K562 (cell line): ENCODE measurements at regions not wholly inside any gene's neighbourhood (a gene's known extent, or its start where the extent isn't known, plus 50 kb on each side); places are given as distances from the start of the nearest gene placed in this dataset.

ENCODE experiments used
- ATAC-seq: fragments of 200-7000 bp; cut with Tn5 transposase; 3 replicates; pipeline ENCODE4 v1.9.1; 2020; ENCODE audit warnings: moderate library complexity
- BruUV-seq: library from RNA; stranded (reverse); fragments of 400-500 nt; replicated peaks from 2 replicates; lab custom pipeline; 2021; lab: Mats Ljungman, UMichigan
- CTCF ChIA-PET: fragments of 300-600 bp; formaldehyde crosslinking; extraction: SDS; loops from one replicate; lab custom pipeline; 2021; ENCODE audit warnings: low intra/inter-chr PET ratio; lab: Yijun Ruan, JAX
- POLR2A ChIA-PET: fragments of 300-600, 350-650 bp; sonication (Branson Sonifier 250); formaldehyde crosslinking; extraction: SDS; loops from one replicate; lab custom pipeline; 2021; ENCODE audit warnings: antibody characterized with exemption, inconsistent platforms; lab: Yijun Ruan, JAX
- DNase-seq, 4 experiments: peaks; one replicate each; pipeline versions ENCODE4 v3.0.0 to v3.0.0-alpha.2; 2011 to 2018; ENCODE audit warnings: low spot score in 3 of 4, mixed read lengths in 3 of 4; ENCODE audit errors: extremely low read depth in 1 of 4
- FAIRE-seq: peaks from 2 replicates; lab custom pipeline; 2011; peaks lifted over from hg19 to GRCh38; lab: Jason Lieb, UNC
- H2AFZ ChIP-seq: 2 replicates; pipeline ENCODE4 v1.6.0; 2011; ENCODE audit warnings: low read depth, low read length, control low read depth, inconsistent platforms
- H3K27ac ChIP-seq: fragments of 200-600 bp; 3 replicates; pipeline ENCODE4 v1.8.0; 2011; ENCODE audit warnings: low read depth, mild to moderate bottlenecking, control low read depth, inconsistent platforms, low read length, moderate library complexity, mixed read lengths; ENCODE audit errors: extremely low read depth
- H3K27me3 ChIP-seq, 2 experiments: fragments of 300-600 bp in 1 of 2; 2 replicates in 1 of 2; 3 replicates in 1 of 2; pipeline versions ENCODE4 v1.6.0 to v1.8.0; 2011; ENCODE audit warnings: inconsistent platforms in 2 of 2, low read length in 2 of 2, mild to moderate bottlenecking in 1 of 2, mixed read lengths in 1 of 2, moderate library complexity in 1 of 2; ENCODE audit not compliant: control insufficient read depth in 2 of 2, insufficient read depth in 2 of 2
- H3K36me3 ChIP-seq: fragments of 300-600 bp; 3 replicates; pipeline ENCODE4 v1.8.0; 2011; ENCODE audit warnings: mild to moderate bottlenecking, low read length, inconsistent platforms; ENCODE audit not compliant: control insufficient read depth, insufficient read depth
- H3K4me1 ChIP-seq, 2 experiments: fragments of 200-600 bp in 1 of 2; replicated peaks in 1 of 2; 2 replicates in 1 of 2; 3 replicates in 1 of 2; pipeline versions ENCODE4 v1.5.1 to v1.8.0; 2011; ENCODE audit warnings: inconsistent platforms in 2 of 2, low read length in 2 of 2, mild to moderate bottlenecking in 1 of 2, mixed read lengths in 1 of 2, moderate library complexity in 1 of 2; ENCODE audit not compliant: control insufficient read depth in 2 of 2, insufficient read depth in 2 of 2
- H3K4me2 ChIP-seq: 2 replicates; pipeline ENCODE4 v1.6.1; 2011; ENCODE audit warnings: low read length, control low read depth, inconsistent platforms, mixed read lengths; ENCODE audit not compliant: insufficient read depth
- H3K4me3 ChIP-seq: fragments of 200-600 bp; sonication (generic), shearing (Covaris generic); 2 replicates; pipeline ENCODE4 v1.5.1; 2016; ENCODE audit warnings: control low read depth, inconsistent platforms
- H3K79me2 ChIP-seq: fragments of 200-600 bp; 3 replicates; pipeline ENCODE4 v1.8.0; 2011; ENCODE audit warnings: low read length, inconsistent platforms; ENCODE audit not compliant: control insufficient read depth, insufficient read depth
- H3K9ac ChIP-seq, 2 experiments: 2 replicates each; pipeline versions ENCODE4 v1.6.0 to v1.6.1; 2011; ENCODE audit warnings: low read depth in 2 of 2, low read length in 2 of 2, control low read depth in 1 of 2, inconsistent platforms in 1 of 2, mild to moderate bottlenecking in 1 of 2, mixed read lengths in 1 of 2; ENCODE audit not compliant: insufficient read depth in 1 of 2
- H3K9me1 ChIP-seq: one replicate; pipeline ENCODE4 v1.6.0; 2011; ENCODE audit warnings: inconsistent platforms, mild to moderate bottlenecking, low read length, moderate library complexity; ENCODE audit not compliant: control insufficient read depth, insufficient read depth
- H3K9me3 ChIP-seq: replicated peaks from 2 replicates; pipeline ENCODE4 v1.5.1; 2011; ENCODE audit warnings: low read depth, low read length, inconsistent platforms; ENCODE audit not compliant: control insufficient read depth, insufficient read depth
- H4K20me1 ChIP-seq: replicated peaks from 2 replicates; pipeline ENCODE4 v1.6.1; 2011; ENCODE audit warnings: low read length, inconsistent platforms, mixed read lengths; ENCODE audit not compliant: control insufficient read depth, insufficient read depth
- HINFP ChIP-seq: fragments of 450-650 bp; conservative IDR thresholded peaks from 2 replicates; pipeline ENCODE4 v1.6.1; 2016; ENCODE audit warnings: missing genetic modification characterization, low read depth, mild to moderate bottlenecking, control low read depth, missing compliant biosample characterization
- NFE2 ChIP-seq: IDR thresholded peaks from 2 replicates; pipeline ENCODE4 v1.6.1; 2014; ENCODE audit warnings: antibody characterized with exemption, low read depth
- NFIX ChIP-seq: fragments of 250-450 bp; sonication (Bioruptor Pico); IDR thresholded peaks from 2 replicates; pipeline ENCODE4 v1.4.0; 2020; ENCODE audit warnings: low read depth, mild to moderate bottlenecking, moderate library complexity
- NONO ChIP-seq, 2 experiments: fragments of 200-400 bp in 1 of 2; fragments of 450-650 bp in 1 of 2; formaldehyde crosslinking in 1 of 2; IDR thresholded peaks; 2 replicates each; pipeline ENCODE4 v1.6.1; 2017; ENCODE audit warnings: low read depth in 2 of 2, mild to moderate bottlenecking in 2 of 2, moderate library complexity in 2 of 2, low read length in 1 of 2
- POLR2H ChIP-seq: IDR thresholded peaks from 2 replicates; pipeline ENCODE4 v1.6.1; 2016; ENCODE audit warnings: missing genetic modification characterization, low read depth, mild to moderate bottlenecking, control low read depth, missing compliant biosample characterization, moderate library complexity
- RBM15 ChIP-seq: fragments of 200-400 bp; formaldehyde crosslinking; IDR thresholded peaks from 2 replicates; pipeline ENCODE4 v1.6.1; 2018; ENCODE audit warnings: mild to moderate bottlenecking, low read length, moderate library complexity; ENCODE audit not compliant: insufficient read depth
- SAP30 ChIP-seq: fragments of 200-600 bp; sonication (generic); IDR thresholded peaks from 2 replicates; pipeline ENCODE4 v1.6.1; 2012; ENCODE audit warnings: borderline replicate concordance, low read depth, mild to moderate bottlenecking, moderate library complexity, low read length, control low read depth, inconsistent platforms; ENCODE audit not compliant: insufficient read depth, poor library complexity, severe bottlenecking
- SFPQ ChIP-seq: fragments of 200-400 bp; formaldehyde crosslinking; IDR thresholded peaks from 2 replicates; pipeline ENCODE4 v1.6.1; 2017; ENCODE audit warnings: mild to moderate bottlenecking, low read depth, low read length, moderate library complexity
- THAP12 ChIP-seq: fragments of 250-450 bp; sonication (Bioruptor Pico); IDR thresholded peaks from 2 replicates; pipeline ENCODE4 v1.9.0; 2021; ENCODE audit warnings: mild to moderate bottlenecking, inconsistent platforms
- THRAP3 ChIP-seq: fragments of 450-650 bp; IDR thresholded peaks from 2 replicates; pipeline ENCODE4 v1.6.1; 2016; ENCODE audit warnings: mild to moderate bottlenecking, inconsistent platforms, borderline replicate concordance
- ZNF197 ChIP-seq: fragments of 200-800 bp; sonication (Bioruptor generic); IDR thresholded peaks from 2 replicates; pipeline ENCODE4 v1.6.1; 2016; ENCODE audit warnings: low read depth, missing genetic modification characterization, missing compliant biosample characterization
- ZNF583 ChIP-seq: fragments of 250-450 bp; sonication (Bioruptor Pico); IDR thresholded peaks from 2 replicates; pipeline ENCODE4 v1.4.0; 2020
- WGBS: fragments of 100-300 bp; shearing (Covaris generic); methylation state at CpG from one replicate; pipeline ENCODE4 v1.1.6; 2016; ENCODE audit warnings: low coverage, mixed read lengths; ENCODE audit not compliant: insufficient coverage; ENCODE audit errors: missing lambda C conversion rate; 5-methylcytosine and 5-hydroxymethylcytosine counted together
- in situ Hi-C: fragments of 300-500 bp; cut with MboI; formaldehyde crosslinking; loops from 4 replicates; pipeline ENCODE4 v1.15.0; 2018; ENCODE audit warnings: inconsistent platforms, mixed read lengths
- intact Hi-C: fragments of 100-400 bp; cut with micrococcal nuclease; formaldehyde crosslinking; loops from 2 replicates; pipeline ENCODE4 v1.14.2; 2022
- TF ChIP-seq, protein P1 (sequence below): fragments of 250-450 bp; sonication (Bioruptor Pico); IDR thresholded peaks from 2 replicates; pipeline ENCODE4 v1.8.0; 2022; ENCODE audit warnings: moderate library complexity, mild to moderate bottlenecking, inconsistent platforms

DNA sequence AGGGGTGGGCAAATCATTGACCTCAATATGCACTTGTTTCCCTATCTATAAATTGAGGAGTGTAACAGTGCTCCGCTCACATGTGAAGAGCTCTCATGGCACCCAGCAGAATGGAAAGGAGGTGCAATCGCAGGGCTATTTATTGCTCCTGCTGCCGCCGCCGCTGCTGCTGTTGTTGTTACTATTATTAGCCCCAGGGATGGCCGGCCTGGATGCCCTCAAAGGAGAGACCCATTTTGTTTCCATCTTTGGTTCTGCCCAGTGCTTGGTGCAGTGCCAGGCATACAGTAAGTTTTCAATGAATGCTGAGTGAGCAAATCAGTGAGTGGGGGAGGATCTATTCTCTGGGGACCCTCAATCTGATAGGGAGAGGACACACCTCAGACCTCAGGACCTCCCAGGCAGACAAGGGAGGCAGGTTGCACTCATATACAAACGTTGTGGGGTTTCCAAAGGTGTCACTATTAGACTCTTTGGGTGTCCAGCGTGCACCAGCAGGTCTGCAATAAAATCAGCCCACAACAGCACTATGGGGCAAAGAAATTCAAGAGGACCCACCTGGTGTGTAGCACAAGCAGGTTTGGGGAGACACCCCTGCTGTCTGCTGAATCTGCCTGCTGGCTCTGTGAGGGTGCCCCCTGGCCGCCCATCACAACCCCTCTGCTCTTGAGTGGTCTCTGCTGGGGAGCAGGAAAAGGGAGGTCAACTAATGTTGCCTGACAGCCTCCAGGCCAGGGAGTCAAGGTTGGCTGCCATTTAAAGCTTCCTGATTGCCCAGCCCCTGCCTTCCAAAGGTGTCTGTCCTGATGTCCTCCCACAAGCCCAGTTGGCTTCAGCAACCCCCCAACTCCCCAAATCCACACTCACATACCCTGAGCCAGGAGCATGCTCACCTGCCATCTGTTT, 136.3 kb downstream of the ACTL8 start:
- CTCF ChIA-PET = no interaction called here
- H3K79me2 ChIP-seq = no peaks in the 10 kb centered on the region
- POLR2A ChIA-PET = interaction anchor here (0.7 kb wide), 1 partner anchor 161 kb away, joined by 3 read pairs; no protein-coding TSS in a partner anchor
- no TSS peak for BruUV-seq
- H3K4me1 ChIP-seq = no peaks in the 10 kb centered on the region
- 1% methylated on average over 9 of the region's 9 CpGs for WGBS
- FAIRE-seq (no peak), DNase-seq (no peak), ATAC-seq (no peak)
- no peaks in the 10 kb centered on the region for H3K36me3 ChIP-seq
- no peak overlapping the region for H3K4me3 ChIP-seq
- no peak overlapping the region for H2AFZ ChIP-seq
- peaks cover 2 to 34% of the 10 kb centered on the region in 2 experiments; a peak in 3 of 5 replicates for H3K27me3 ChIP-seq
- TF ChIP-seq SFPQ = no peak
- no peak for TF ChIP-seq NFIX (CRISPR knock-in tag)
- no peak for TF ChIP-seq ZNF583 (CRISPR knock-in tag)
- TF ChIP-seq NONO (IDR thresholded peaks at IDR 0.05; ENCODE audit: low read depth in 2 of 2, low read length in 1 of 2) = no peak
- TF ChIP-seq THRAP3 = no peak
- TF ChIP-seq ZNF197 (CRISPR knock-in tag) = no peak
- TF ChIP-seq RBM15 = no peak
- TF ChIP-seq NFE2 = no peak
- TF ChIP-seq THAP12 = no peak
- no peak for TF ChIP-seq SAP30
- no peak for TF ChIP-seq POLR2H (tag)
- TF ChIP-seq, protein P1, sequence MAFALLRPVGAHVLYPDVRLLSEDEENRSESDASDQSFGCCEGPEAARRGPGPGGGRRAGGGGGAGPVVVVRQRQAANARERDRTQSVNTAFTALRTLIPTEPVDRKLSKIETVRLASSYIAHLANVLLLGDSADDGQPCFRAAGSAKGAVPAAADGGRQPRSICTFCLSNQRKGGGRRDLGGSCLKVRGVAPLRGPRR (CRISPR knock-in tag) = no peak
- no peak for TF ChIP-seq HINFP
- TF ChIP-seq, all 486 proteins: peak for 0
- in situ Hi-C loops = no loop called here
- no peak overlapping the region for H3K4me2 ChIP-seq
- H3K27ac ChIP-seq = no peak overlapping the region
- H3K9me3 ChIP-seq = no peaks in the 10 kb centered on the region
- peaks cover 5% of the 10 kb centered on the region for H4K20me1 ChIP-seq
- intact Hi-C loops = no loop called here
- no peaks in the 10 kb centered on the region for H3K9me1 ChIP-seq
- no peak overlapping the region for H3K9ac ChIP-seq
